Glutamatergic neuron (in vitro differentiated cells): ENCODE measurements at regions not wholly inside any gene's neighbourhood (a gene's known extent, or its start where the extent isn't known, plus 50 kb on each side); places are given as distances from the start of the nearest gene placed in this dataset.

Source experiments
- DNase-seq: peaks from one replicate; pipeline ENCODE4 v3.0.0; 2022
- H3K27ac Mint-ChIP-seq: one replicate; pipeline ENCODE4 v1.8.0; 2020; ENCODE audit warnings: mild to moderate bottlenecking, mixed read lengths, inconsistent platforms; ENCODE audit not compliant: unreplicated experiment
- H3K27me3 Mint-ChIP-seq: one replicate; pipeline ENCODE4 v1.8.0; 2020; ENCODE audit warnings: mild to moderate bottlenecking, moderate library complexity, mixed read lengths, inconsistent platforms; ENCODE audit not compliant: unreplicated experiment
- H3K36me3 Mint-ChIP-seq: one replicate; pipeline ENCODE4 v1.8.0; 2020; ENCODE audit warnings: mild to moderate bottlenecking, mixed read lengths, inconsistent platforms; ENCODE audit not compliant: unreplicated experiment
- H3K4me1 Mint-ChIP-seq: one replicate; pipeline ENCODE4 v1.8.0; 2020; ENCODE audit warnings: mild to moderate bottlenecking, low read depth, mixed read lengths, inconsistent platforms; ENCODE audit not compliant: unreplicated experiment
- H3K4me3 Mint-ChIP-seq: one replicate; pipeline ENCODE4 v1.8.0; 2020; ENCODE audit warnings: mild to moderate bottlenecking, mixed read lengths, inconsistent platforms; ENCODE audit not compliant: unreplicated experiment
- H3K9me3 Mint-ChIP-seq: one replicate; pipeline ENCODE4 v1.8.0; 2020; ENCODE audit warnings: mild to moderate bottlenecking, moderate library complexity, mixed read lengths, inconsistent platforms; ENCODE audit not compliant: unreplicated experiment
- CTCF ChIP-seq: fragments of 200-600 bp; sonication (generic); IDR thresholded peaks from one replicate; pipeline ENCODE4 v1.5.0; 2021; ENCODE audit not compliant: partially characterized antibody, unreplicated experiment

DNA sequence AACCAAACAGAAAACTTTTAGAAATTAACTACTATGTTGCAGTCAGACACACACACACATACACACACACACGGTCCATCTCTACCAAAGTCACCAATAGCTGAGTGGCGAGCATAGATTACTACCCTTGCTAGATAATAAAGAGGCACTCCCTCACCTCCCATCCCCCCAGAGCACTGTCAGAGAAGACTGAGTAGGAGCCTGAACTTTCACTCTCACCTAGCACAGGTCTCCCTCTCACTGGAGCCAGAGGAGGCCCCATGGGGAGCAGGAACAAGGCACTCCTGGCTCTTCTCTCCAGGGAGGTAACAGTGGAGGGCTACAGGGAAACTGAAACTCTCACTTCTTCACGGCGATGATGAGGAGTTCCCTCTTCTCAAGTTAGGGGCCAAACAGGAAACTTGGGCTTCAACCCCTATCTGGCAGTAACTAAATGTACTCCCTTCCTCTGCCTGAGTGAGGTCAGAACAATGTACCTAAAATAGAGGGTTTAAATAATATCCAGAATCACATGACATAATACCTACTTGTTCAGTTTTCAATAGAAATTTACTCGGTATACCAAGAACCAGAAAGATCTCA lies 975.3 kb upstream of the GBE1 start:
- H3K27ac Mint-ChIP-seq: no peak overlapping the region

DNA sequence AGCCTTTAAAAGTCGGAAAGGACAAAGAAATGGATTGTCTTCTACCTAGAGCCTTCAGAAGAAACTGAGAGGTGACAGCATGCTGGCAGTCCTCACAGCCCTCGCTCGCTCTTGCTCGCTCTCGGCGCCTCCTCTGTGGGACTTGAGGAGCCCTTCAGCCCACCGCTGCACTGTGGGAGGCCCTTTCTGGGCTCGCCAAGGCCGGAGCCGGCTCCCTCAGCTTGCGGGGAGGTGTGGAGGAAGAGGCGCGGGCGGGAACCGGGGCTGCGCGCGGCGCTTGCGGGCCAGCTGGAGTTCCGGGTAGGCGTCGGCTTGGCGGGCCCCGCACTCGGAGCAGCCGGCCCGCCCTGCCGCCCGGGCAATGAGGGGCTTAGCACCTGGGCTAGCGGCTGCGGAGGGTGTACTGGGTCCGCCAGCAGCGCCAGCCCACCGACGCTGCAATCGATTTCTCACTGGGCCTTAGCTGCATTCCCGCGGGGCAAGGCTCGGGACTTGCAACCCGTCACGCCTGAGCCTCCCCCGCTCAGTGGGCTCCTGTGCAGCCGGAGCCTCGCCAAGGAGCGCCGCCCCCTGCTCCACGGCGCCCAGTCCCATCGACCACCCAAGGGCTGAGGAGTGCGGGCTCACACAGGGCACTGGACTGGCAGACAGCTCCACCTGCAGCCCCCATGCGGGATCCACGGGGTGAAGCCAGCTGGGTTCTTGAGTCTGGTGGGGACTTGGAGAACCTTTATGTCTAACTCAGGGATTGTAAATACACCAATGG lies 953.8 kb upstream of the GBE1 start:
- no peak overlapping the region for H3K4me3 Mint-ChIP-seq
- no peak for DNase-seq

More for the DNA sequence above, 975.3 kb upstream of the GBE1 start:
- H3K9me3 Mint-ChIP-seq: peaks cover 1% of the 10 kb centered on the region
- no peaks in the 10 kb centered on the region for H3K27me3 Mint-ChIP-seq
- H3K4me1 Mint-ChIP-seq: no peaks in the 10 kb centered on the region
- no peak for DNase-seq
- H3K4me3 Mint-ChIP-seq: no peak overlapping the region
- no peak for TF ChIP-seq CTCF
- H3K36me3 Mint-ChIP-seq: no peaks in the 10 kb centered on the region

GRCh38 chr3:82707035-82707434 lies 945.6 kb upstream of the GBE1 start:
- H3K4me3 Mint-ChIP-seq: no peak overlapping the region
- no peaks in the 10 kb centered on the region for H3K9me3 Mint-ChIP-seq
- no peaks in the 10 kb centered on the region for H3K36me3 Mint-ChIP-seq
- peaks cover 2% of the 10 kb centered on the region for H3K27me3 Mint-ChIP-seq
- DNase-seq: peak; percentile 28
- H3K27ac Mint-ChIP-seq: no peak overlapping the region
- peaks cover 2% of the 10 kb centered on the region for H3K4me1 Mint-ChIP-seq
- no peak for TF ChIP-seq CTCF

More for the DNA sequence above, 953.8 kb upstream of the GBE1 start:
- Mint-ChIP-seq H3K27ac (no peak overlapping the region), H3K27me3 (no peaks in the 10 kb centered on the region), H3K36me3 (peaks cover 5% of the 10 kb centered on the region), H3K9me3 (peaks cover 10% of the 10 kb centered on the region), H3K4me1 (no peaks in the 10 kb centered on the region)
- no peak for TF ChIP-seq CTCF

DNA sequence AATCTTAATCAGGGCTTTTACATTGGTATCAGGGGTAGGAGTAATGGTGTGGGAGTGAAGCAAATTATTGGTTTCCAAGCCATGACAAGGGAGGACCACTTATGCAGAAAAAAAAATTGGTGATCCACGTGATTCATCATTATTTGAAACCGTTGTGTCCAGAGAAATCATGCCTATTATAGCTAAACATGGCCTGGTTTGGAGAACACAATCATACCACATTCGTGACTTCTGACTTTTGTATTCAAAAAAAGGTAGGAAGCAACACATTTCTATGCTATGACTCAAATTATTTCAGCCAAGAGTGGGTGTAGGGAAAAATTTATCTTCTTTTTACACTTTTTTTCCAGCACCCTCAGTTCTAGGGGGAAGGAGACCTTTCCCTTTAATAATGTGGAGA lies 924.3 kb upstream of the GBE1 start:
- no peak for DNase-seq
- no peaks in the 10 kb centered on the region for H3K9me3 Mint-ChIP-seq
- TF ChIP-seq CTCF: no peak
- peaks cover 1% of the 10 kb centered on the region for H3K27me3 Mint-ChIP-seq
- peaks cover 5% of the 10 kb centered on the region for H3K4me1 Mint-ChIP-seq
- no peak overlapping the region for H3K27ac Mint-ChIP-seq
- H3K4me3 Mint-ChIP-seq: no peak overlapping the region
- H3K36me3 Mint-ChIP-seq: no peaks in the 10 kb centered on the region

DNA sequence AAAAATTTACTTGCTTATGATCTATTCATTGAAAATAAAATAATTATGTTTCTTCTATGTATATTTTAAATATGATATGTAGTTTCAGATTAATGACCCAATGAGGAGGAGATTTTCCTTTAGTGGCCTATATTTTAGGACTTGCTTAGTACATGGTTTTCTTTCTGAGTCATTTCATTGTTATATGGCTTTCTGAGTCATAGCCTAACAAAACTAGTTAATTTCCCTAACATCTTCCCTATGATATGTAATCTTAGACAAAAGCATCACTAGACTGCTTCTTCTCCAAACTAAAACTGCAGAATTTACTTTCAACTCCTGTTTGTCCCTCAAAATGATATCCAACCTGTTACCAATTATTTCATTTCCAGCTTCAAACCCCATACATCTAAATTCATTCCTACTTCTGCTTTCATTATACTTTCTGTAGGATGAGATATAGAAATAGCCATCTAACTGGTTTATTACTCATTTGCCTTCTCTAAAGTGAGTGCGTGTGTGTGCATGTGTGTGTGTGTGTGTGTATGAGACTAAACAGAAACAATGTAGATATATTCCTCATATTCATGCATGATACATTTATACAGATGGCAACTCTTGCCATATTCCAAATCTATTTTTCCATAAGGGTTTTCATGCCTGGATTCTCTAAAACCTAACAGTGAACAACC lies 915.0 kb upstream of the GBE1 start:
- no peak for TF ChIP-seq CTCF

More for the DNA sequence above, 915.0 kb upstream of the GBE1 start:
- DNase-seq: no peak
- Mint-ChIP-seq H3K27me3 (no peaks in the 10 kb centered on the region), H3K4me3 (no peak overlapping the region), H3K9me3 (peaks cover 2% of the 10 kb centered on the region), H3K36me3 (no peaks in the 10 kb centered on the region), H3K27ac (no peak overlapping the region), H3K4me1 (no peaks in the 10 kb centered on the region)
